ENCODE measurements at regions not wholly inside any gene's neighbourhood (a gene's known extent, or its start where the extent isn't known, plus 50 kb on each side); places are given as distances from the start of the nearest gene placed in this dataset.

DNA sequence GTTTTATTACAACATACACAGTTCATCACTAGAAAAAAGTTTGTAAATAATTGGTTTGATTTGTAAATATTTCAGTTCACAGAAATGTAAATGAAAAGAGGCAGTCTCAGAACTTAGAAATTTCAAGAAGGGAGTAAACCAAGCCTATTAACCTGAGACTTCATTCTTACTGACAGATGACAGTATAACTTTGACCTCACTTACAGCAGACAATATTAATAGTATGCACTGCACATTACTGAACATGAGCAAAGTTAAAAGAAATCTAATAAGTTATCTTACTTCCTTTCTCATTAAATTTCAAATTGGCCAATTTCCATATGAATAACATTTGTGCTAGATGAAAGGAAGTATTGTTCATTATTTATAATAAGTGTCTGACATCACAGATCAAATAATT, 235.8 kb downstream of the SLC6A15 start:
- DNase-seq (ENCODE audit: low read depth): no peak

DNA sequence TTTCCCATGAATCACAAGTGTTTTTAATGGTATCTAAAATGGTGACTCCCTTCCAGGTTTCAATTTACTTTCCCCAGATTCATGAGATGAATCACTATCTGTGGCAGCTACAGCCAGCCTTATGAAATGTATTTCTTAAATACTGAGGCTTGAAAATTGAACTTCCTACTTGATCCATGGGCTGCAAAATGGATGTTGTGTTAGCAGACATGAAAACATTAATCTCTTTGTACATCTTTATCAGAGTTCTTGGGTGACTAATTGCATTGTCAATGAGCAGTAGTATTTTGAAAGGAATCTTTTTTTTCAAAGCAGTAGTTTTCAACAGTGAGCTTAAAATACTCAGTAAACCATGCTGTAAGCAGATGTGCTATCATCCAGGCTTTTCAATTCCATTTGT, 250.8 kb downstream of the SLC6A15 start:
- peak; percentile 37 for DNase-seq (ENCODE audit: low read depth)

- DNase-seq (ENCODE audit: low read depth): no peak
These were observed 252.5 kb downstream of the SLC6A15 start for GRCh38 chr12:84660139-84660538.

GRCh38 chr12:84658877-84659276, 253.7 kb downstream of the SLC6A15 start:
- DNase-seq (ENCODE audit: low read depth): no peak

DNA sequence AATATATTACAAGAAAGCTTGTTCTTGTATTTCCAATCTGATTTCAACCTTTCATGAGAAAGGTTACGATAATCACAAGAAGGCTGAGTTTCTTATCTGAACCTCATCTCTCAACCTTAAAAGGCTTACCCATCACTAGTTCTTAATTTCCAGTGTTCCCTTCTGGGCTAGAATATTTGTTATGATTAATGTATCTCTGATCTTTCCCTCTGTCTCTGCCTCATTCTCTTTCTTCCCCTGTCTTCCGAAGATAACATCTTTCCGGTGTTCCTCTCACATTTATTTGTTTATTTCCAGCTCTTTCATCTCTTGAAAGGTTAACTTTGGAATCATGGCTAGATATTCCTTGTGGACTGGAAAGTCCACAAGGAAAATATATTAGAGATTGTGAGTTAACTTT, 255.9 kb downstream of the SLC6A15 start:
- no peak for DNase-seq (ENCODE audit: low read depth)

DNA sequence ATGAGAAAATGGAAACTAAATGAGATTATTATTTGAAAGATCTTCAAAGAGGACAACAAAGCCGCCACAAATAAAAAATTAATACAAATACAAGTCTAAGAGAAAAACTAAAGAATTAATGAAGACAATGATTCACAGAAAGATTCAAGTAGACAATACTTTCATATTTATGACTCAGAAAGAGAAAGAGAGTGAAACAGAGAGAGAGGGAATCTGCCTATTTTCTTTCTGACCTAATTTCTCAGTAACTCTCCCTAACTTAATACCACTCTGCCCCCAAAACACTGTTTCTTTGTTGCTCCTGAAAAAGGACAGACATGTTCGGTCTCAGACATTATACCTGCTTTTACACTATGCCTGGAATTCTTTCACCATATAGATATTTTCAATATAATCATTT, 259.1 kb downstream of the SLC6A15 start:
- DNase-seq (ENCODE audit: low read depth): no peak

- no peak for DNase-seq (ENCODE audit: low read depth)
These were observed 264.2 kb downstream of the SLC6A15 start for GRCh38 chr12:84648425-84648824.

DNA sequence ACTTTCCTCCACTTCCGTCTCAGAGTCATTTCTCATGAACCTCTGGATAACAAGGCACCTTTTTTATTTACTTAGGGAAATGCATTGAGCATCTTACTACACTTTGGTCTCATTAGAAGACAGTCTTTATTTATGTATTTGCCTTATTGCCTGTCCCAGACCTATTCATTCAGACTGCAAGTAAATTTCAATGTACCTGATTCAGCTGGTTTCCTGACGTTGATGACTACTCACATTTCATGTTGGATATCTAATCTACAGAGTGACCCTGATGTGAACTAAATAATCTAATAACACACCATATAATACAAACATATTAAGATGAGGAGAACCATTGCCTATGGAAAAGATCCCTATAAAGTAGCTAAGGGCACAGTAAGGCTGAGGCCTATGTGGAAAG, 267.7 kb downstream of the SLC6A15 start:
- DNase-seq (ENCODE audit: low read depth): no peak

- no peak for DNase-seq (ENCODE audit: low read depth)
These were observed 268.6 kb downstream of the SLC6A15 start for GRCh38 chr12:84643993-84644392.

DNA sequence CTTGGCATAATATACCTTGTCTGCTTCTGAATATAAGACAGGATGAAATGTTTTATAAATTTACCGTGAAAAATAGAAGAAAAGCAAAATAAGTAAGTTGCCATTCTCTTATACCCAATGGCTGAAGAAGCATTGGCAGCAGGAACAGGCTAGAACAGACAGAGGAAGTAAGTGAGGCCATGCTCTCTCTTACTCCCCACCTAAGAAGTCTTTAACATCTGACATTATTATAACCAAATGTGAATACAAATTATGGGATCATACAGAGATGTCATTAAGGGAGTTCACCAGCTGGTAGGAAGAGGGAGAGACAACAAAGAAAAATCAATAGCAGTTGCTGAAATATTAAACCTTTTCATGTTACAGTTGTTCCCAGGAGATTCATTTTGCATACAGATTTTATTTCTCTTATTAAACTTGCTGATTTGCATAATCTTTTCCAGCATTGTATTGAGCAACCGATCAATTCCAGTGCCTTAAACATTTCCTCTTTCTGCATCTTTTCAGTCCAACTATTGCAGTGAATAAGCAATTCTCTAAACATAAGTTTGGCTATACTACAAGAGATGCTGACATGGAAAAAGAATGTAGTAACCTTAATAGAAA, 270.6 kb downstream of the SLC6A15 start:
- DNase-seq (ENCODE audit: low read depth): no peak

DNA sequence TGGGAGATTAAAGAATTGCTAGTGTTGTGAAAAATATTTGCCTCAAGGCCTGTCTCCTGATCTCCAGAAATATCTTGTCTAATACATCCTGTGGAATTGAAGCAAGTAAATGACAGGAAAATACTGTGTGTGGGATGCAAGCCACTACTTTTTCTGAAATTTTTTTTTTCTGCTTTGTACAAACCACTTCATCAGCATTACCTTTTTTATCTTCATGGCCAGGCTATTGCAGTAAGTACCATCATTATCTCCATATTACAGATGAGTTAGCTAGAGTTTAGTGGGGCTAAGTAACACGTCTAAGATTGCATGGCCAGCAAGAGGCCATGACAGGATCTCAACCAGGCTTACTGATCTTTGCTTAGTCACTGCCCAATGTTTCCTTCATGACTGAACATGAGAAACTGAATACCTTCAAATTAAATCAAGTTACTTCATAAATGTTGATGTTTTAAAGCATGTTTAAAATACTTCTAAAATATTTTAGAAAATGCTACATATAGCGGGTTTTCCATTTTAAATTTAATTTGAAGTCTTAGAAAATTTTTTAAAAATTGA, 273.7 kb downstream of the SLC6A15 start:
- DNase-seq (ENCODE audit: low read depth): no peak

DNA sequence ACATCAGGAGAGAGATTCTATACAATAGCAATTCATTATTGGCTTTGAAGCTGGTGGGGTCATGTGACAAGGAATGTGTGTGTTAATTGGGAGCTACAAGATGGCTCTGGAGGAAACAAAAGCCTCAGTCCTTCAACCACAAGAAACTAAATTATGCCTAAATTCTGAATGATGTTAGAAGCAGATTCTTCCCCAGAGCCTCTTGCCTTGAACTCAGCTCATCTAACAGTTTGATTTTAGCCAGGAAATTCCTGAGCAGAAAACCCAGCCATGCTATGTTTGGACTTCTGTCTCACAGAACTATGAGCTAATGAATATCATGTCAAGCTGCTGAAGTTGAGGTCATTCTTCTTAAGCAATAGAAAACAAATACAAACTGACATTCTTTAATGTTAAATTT, 274.7 kb downstream of the SLC6A15 start:
- DNase-seq (ENCODE audit: low read depth): no peak

DNA sequence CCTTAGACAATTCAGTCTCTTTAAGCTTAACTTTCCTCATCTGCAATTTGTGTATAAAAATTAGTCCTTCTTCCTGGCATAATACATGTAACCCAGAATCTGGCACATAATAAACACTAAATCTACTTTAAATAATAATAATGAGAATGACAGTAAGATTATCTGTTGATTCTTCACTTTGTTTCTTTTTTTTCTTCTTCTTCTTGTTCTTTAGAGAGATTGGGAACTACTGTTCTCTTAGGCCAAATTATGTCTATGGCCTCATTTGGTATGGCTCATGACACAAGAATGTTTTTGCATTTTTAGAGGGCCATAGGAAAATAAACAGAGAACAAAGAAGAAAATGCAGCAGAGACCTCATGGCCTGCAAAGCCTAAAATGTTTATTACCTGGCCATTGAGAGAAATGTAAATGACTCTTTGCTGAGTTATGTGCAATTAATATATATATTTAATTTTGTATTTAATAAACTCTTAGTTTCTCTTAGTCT, 275.8 kb downstream of the SLC6A15 start:
- no peak for DNase-seq (ENCODE audit: low read depth)

DNA sequence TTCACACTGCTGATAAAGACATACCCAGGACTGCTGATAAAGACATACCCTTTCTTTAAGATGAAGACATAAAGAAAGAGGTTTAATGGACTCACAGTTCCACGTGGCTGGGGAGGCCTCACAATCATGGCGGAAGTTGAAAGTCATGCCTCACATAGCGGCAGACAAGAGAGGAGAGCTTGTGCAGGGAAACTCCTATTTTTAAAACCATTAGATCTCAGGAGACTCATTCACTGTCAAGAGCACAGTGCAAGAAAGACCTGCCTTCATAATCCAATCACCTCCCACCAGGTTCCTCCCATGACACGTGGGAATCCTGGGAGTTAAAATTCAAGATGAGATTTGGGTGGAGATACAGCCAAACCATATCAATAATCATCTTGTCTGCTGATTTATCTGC, 278.1 kb downstream of the SLC6A15 start:
- DNase-seq (ENCODE audit: low read depth): no peak

- no peak for DNase-seq (ENCODE audit: low read depth)
These were observed 280.0 kb downstream of the SLC6A15 start for GRCh38 chr12:84632556-84632955.

DNA sequence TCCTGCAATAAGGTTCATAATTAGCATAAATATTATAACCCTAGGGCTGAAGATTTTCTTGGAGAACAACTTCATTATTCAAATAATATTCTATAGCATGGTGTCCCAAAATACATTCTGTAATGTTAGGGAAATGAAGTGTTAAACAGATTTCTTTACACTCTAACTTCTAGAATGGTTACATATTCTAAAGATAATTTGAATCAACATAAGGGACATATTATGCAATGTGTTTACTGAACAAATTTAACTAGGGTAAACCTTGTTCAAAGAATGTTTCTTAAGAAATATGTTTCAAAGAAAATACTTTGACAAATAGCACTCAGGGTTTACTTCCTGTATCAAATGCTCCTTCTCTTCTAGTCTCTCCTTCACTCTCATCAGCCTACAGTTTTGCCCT, 281.6 kb downstream of the SLC6A15 start:
- no peak for DNase-seq (ENCODE audit: low read depth)

DNA sequence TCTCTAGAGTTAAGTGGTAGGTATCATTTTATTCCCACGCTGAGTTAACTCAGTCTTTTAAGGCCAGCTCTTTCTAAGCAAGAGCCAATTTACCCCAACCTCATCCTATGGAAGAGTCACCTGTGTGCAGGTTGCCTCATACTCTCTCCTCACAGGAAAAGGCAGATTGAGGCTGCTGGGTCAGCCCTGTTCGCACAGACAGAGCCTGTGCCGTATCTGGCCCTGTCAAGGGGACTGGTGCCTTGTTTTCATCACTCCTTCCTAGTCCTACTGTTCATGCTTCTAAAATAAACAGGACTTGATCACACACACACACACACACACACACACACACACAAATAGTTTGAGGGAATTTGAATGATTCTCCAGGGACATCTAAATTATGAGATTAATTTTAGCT, 285.0 kb downstream of the SLC6A15 start:
- DNase-seq (ENCODE audit: low read depth): no peak

DNA sequence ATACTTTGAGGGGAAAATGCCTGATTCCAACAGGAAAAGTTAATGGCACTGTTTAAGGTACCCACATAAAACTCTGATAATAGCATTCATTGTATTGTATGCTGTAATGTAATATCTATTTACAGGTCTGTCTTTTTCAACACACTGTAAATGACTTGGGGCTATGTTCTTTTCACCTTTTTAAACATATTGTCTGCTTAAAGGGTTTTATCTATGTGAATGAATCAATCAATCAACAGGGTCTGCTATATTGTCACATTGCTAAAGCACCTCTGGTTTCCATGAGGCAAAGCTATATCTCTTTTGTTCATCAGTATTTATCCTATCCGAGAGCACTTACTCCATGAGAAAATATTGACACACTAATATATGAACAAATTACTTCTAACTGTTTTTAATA, 288.0 kb downstream of the SLC6A15 start:
- no peak for DNase-seq (ENCODE audit: low read depth)

DNA sequence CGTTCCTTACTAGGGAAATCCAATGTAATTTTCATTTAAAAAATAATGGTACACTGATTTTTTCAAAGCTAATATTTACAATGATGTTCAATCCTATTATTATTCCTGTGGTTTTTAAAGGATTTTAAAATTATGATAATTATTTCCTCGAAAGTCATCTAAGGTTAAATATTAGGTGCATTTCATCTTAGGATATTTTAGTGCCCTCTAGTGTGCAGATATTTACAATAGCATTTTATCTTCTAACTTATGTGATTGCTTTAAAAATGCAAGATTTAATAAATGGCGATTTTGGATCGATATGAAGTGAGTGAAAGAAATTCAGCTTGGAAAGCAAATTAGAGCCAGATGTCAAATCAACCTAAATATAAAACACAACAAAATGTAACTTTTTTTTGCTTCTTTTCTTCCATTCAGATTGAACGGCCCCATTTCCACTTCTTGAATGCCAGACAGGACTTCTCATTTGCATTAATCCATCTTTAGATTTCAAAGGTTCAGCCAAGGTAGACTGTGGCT, 293.5 kb downstream of the SLC6A15 start:
- DNase-seq (ENCODE audit: low read depth): no peak

DNA sequence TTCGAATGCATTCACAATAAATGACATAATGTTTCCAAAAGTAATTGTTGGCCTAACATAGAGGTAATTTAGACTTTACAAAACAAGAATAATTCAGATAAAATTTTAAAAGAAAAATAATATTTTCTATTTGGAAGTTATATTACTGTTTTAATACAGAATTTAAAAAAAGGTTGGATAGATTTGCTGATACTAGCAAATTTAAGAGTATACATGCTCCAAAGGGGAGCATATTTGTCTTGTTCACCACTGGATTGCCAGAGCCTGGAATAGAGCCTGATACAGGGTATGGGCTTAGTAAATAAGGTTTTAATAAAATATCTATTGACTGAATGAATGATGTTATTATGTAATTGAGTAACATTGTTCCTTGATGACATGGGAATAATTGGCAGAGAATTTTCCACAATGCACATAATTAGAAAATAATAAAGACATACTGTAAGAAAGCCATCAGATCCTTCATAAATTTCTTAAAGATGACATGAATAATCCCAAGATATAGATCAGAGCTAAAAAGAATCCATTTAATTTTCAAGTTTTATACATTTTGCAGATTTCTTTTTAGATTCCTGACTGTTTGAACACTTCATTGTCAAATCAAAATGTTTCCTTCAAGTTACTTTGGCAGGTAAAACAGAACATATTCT, 305.3 kb downstream of the SLC6A15 start:
- no peak for DNase-seq (ENCODE audit: low read depth)

DNA sequence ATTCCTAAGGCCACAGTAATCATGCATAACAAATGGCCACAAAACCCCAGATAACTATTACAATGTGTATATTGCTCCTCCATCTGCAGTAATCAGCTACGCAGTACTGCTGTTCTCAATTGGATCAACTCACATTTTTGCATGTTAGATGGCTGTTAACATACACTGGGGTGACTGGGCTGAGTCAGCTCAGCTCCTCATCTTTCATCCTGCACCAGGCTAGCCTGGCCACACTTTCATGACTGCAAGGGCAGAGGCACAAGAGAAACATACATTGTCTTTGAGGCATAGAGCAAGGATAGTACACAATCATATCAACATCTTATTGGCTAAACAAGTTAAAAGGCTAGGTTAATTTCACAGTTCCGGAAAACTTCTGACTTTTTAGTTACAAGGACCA, 306.6 kb downstream of the SLC6A15 start:
- no peak for DNase-seq (ENCODE audit: low read depth)

GRCh38 chr12:84604551-84604950, 308.0 kb downstream of the SLC6A15 start:
- DNase-seq (ENCODE audit: low read depth): no peak

DNA sequence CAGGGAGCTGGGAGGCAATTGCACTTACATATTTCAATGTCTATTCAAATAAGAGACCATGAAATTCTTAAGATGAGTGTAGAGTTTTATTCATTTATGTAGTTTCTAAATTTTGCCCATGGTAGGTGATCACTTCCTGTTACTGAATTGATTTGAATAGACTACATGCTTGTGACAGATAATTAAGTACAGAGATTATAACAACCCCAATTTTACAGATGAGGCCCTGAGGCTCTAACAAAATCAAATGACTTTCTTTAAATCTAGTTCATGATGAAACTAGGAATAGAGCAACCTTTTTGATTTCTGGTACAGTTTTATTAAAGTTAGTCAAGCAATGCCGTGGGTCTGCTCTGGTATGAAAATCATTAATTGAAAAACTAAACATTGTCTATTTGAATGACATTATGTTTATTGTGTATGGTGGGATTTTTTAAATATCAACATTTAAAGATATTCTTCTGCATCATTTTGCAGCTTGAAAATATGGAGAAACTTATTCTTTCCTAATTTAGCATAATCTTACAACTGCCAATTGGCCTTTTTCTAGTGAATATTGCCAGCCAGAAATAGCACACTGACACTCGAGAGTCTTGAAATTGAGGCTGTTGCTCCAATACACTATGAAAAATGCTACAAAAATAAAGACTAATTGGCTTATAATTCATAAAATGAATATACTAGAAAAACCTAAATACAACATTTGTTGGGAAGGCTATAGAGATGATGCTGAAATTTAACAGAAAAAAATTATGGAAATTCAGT, 308.9 kb downstream of the SLC6A15 start:
- DNase-seq (ENCODE audit: low read depth): no peak

All from GM04504 (cell line).